K562 (cell line): ENCODE measurements at regions not wholly inside any gene's neighbourhood (a gene's known extent, or its start where the extent isn't known, plus 50 kb on each side); places are given as distances from the start of the nearest gene placed in this dataset.

Experiments used
- CTCF ChIP-seq, 3 experiments: IDR thresholded peaks in 2 of 3; conservative IDR thresholded peaks in 1 of 3; 2 replicates each; pipeline ENCODE4 v1.5.1; 2011 to 2012; ENCODE audit warnings: low read length in 3 of 3, mild to moderate bottlenecking in 3 of 3, control low read depth in 2 of 3, improper control_type of control experiment in 1 of 3, inconsistent platforms in 1 of 3, low read depth in 1 of 3, mixed read lengths in 1 of 3, moderate library complexity in 1 of 3; ENCODE audit not compliant: insufficient read depth in 2 of 3
- EP300 ChIP-seq: IDR thresholded peaks from 2 replicates; pipeline ENCODE4 v1.6.1; 2012; ENCODE audit warnings: low read length, improper control_type of control experiment
- KAT2B ChIP-seq: IDR thresholded peaks from one replicate; pipeline ENCODE4 v1.6.1; 2012; ENCODE audit warnings: low read depth, mild to moderate bottlenecking, control low read depth, inconsistent platforms, low read length, moderate library complexity
- NR1H2 ChIP-seq: sonication (generic); formaldehyde crosslinking; IDR thresholded peaks from 2 replicates; pipeline ENCODE4 v1.4.0; 2020; ENCODE audit warnings: mild to moderate bottlenecking, missing genetic modification reagents
- NRF1 ChIP-seq, 2 experiments: fragments of 450-650 bp; IDR thresholded peaks in 1 of 2; conservative IDR thresholded peaks in 1 of 2; 2 replicates each; pipeline ENCODE4 v1.6.1; 2014; ENCODE audit warnings: mild to moderate bottlenecking in 2 of 2
- POLR2A ChIP-seq: fragments of 450-650 bp; conservative IDR thresholded peaks from 2 replicates; pipeline ENCODE4 v1.6.1; 2016
- XRCC5 ChIP-seq: fragments of 200-400 bp; formaldehyde crosslinking; IDR thresholded peaks from 2 replicates; pipeline ENCODE4 v1.6.1; 2017; ENCODE audit warnings: low read depth, mild to moderate bottlenecking, low read length
- ZNF431 ChIP-seq: sonication (generic); formaldehyde crosslinking; IDR thresholded peaks from 2 replicates; pipeline ENCODE4 v1.8.0; 2022; ENCODE audit warnings: mild to moderate bottlenecking, missing genetic modification reagents
- TF ChIP-seq, protein P1 (sequence below): sonication (generic); formaldehyde crosslinking; IDR thresholded peaks from 2 replicates; pipeline ENCODE4 v1.9.0; 2022; ENCODE audit warnings: mild to moderate bottlenecking, missing genetic modification reagents

DNA sequence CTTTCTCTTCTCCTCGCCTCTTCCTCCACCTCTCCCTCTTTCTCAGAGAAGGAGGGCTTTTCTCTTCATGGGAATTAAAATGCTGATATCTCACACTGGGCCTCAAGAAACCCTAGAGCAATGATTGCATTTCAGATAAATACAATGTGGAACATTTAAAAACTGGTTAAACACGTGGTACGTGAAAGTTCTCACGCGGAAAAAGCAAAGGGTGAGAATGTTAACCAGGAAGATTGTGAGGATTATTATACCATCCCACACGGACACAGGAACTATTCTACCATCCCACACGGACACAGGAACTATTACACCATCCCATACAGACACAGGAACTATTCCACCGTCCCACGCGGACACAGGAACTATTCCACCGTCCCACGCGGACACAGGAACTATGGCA lies 182.4 kb downstream of the TMEM18 start:
- TF ChIP-seq KAT2B (no peak), NRF1 (conservative IDR thresholded peaks at IDR 0.05 in 1 of 2, IDR thresholded peaks at IDR 0.05 in 1 of 2) (no peak), XRCC5 (no peak), EP300 (no peak), CTCF (IDR thresholded peaks at IDR 0.05 in 2 of 3, conservative IDR thresholded peaks at IDR 0.05 in 1 of 3; ENCODE audit: insufficient read depth in 2 of 3, low read depth in 1 of 3, low read length in 3 of 3) (no peak), POLR2A (no peak), ZNF431 (no peak), NR1H2 (CRISPR knock-in tag) (no peak)
- TF ChIP-seq, protein P1, sequence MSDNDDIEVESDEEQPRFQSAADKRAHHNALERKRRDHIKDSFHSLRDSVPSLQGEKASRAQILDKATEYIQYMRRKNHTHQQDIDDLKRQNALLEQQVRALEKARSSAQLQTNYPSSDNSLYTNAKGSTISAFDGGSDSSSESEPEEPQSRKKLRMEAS (CRISPR knock-in tag) = no peak
